NCI-H1436 treated with DMSO at 0.1 percent for 48 hours (cell line): ENCODE measurements at regions not wholly inside any gene's neighbourhood (a gene's known extent, or its start where the extent isn't known, plus 50 kb on each side); places are given as distances from the start of the nearest gene placed in this dataset.
A peak's percentile ranks its signal among the peaks of the same experiment; 100 is the strongest.
"Not testable (repeated sequence)": the region's sequence is repeated elsewhere in the genome, so short reads cannot be mapped to it uniquely, and the experiment has no call there.

Experiments used
- DNase-seq: peaks from one replicate; lab custom pipeline; 2025; lab: John Stamatoyannopoulos, UW

GRCh38 chr5:147081311-147081764 is 153.5 kb upstream of the STK32A start:
- no peak for DNase-seq

DNA sequence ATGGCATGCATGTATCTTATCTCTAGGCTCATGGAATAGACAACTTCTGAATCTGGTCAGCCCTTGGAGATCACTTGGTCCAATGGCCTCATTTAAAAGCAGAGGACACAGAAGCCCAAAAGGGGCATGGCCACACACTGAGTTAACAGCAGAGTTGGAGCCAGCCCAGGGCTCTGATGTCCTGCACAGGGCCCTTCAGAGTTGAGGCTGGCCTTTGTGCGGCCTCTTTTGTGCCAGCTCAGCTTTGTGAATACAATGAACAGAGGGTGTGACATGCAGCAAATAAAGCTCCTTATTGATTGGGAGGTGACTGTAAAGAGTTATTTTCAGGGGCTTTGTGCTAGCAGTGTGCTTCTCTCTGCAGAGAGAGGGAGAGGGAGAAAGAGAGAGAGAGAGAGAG is 150.1 kb upstream of the STK32A start:
- no peak for DNase-seq

- DNase-seq, result no peak
Measured at GRCh38 chr5:147085409-147085808, 149.4 kb upstream of the STK32A start.

GRCh38 chr5:147092044-147092443 is 142.8 kb upstream of the STK32A start:
- DNase-seq, result no peak

- DNase-seq, result no peak
Measured at GRCh38 chr5:147093138-147093537, 141.7 kb upstream of the STK32A start.

DNA sequence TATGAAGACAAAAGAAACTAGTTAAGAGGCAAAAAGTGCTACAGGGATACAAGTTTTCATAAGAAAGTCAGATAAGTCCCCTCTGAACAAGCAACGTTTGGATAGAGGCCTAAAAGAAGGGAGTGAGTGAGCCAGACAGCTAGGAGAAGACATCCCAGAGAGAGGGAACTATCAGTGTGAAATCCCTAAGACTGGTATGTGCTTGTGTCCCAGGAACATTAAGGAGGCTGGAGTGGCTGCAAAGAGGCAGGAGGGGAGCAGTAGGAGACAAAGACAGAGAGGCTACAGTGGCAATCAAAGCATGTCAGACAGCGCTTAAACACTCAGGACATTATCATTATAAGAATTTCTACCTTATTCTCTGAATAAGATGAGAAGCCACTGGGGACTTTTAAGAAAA is 139.1 kb upstream of the STK32A start:
- DNase-seq, result no peak

DNA sequence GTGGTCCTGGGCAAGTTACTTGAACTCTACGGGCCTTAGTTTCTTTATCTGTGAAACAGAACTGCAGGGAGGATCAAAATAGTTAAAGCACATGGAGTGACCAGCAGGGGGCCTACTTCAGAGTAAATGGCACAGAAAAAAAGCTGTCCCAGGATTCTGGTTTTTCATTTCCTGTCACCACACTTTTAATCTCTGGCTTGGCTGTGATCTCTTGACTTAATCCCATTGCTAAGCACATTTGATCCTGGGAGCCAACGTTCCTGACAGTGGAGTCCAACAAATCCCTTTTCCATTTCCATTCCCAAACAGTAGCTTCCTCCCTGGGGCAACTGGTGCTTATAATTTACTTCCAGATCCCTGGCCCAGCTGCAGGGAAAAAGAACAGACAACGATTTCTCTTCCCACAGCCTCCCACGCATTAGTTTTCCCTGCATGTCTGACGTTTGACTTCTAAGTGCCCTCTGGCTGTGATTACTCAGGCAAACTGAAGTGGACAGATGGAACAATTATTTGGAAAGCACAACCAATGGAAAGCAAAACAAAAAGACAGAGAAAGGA is 136.5 kb upstream of the STK32A start:
- DNase-seq, result no peak

GRCh38 chr5:147101659-147102369 is 133.0 kb upstream of the STK32A start:
- DNase-seq, result no peak

GRCh38 chr5:147112899-147113298 is 121.9 kb upstream of the STK32A start:
- DNase-seq, result no peak

- DNase-seq, result no peak
Measured at GRCh38 chr5:147113967-147114366, 120.9 kb upstream of the STK32A start.

- not testable (repeated sequence) for DNase-seq
Measured at GRCh38 chr5:147139759-147140158, 95.1 kb upstream of the STK32A start.

DNA sequence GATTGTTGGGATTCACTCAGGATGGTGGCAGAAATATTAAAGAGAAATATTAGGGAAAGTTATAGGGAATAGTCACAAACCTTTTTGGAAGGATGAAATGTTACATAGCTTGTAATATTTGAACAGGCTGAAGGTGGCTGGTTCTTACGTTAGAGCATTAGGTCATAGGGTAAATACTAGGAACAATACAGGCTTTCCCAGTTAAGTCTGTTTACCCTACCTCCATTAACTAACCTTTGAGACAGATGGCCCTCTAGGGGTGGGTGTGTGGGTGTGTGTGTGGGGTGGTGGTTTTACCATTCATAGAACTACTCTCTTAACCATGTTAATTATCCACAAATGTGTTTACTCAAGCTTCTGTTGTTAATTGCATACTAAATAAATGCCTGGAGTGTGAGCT is 94.3 kb upstream of the STK32A start:
- peak; percentile 6 for DNase-seq

GRCh38 chr5:147141580-147141979 is 93.2 kb upstream of the STK32A start:
- not testable (repeated sequence) for DNase-seq

DNA sequence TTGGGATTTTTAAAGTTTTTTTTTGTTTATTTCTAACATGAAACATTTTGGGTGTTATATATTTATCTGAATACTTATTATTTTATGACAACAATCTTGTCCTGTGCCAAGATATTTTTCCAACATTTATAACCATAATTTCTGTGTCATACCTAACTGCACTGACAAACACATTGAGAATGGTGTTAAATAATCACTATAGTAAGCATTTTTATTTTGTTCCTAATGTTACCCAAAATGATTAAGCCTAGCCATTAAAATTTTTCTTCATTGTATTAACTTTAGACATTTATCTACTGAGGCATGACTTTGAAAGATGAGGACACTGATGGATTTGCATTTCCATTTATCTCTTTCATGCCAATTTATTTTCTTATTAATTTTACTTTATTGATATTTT is 91.6 kb upstream of the STK32A start:
- DNase-seq, result no peak

DNA sequence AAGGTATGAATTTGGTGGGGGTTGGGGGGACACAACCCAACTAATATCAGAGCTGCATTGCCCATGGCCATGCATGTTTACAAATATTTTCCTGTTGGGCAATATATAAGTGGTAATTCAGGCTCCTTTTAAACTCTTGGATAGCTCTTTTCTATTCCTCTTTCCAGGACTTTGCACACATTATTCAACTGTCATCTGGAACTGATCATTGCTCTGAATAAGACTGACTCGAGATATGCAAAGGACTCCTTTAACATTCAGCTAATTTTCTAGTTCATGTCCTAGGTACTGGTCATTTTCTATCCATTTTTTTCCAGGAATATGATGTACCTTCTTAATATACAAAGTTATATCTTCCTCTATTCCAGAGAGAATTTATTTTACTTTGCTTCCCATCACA is 89.5 kb upstream of the STK32A start:
- no peak for DNase-seq

- no peak for DNase-seq
Measured at GRCh38 chr5:147148715-147149114, 86.1 kb upstream of the STK32A start.

DNA sequence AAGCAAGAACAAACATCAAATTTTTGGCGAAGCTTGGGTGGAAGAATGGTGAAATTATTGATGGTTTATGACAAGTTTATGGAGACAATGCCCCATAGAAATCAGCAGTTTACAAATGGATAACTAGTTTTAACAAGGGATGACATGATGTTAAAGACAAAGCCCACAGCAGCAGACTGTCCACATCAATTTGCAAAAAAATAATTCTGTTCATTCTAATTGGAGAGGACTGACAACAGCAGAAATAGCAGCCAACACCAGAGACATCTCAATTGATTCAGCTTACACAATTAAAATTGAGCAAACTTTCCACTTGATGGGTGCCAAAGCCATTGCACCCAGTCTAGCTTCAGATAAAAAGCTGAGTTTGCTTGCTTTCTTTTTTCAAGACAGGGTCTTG is 82.7 kb upstream of the STK32A start:
- no peak for DNase-seq

DNA sequence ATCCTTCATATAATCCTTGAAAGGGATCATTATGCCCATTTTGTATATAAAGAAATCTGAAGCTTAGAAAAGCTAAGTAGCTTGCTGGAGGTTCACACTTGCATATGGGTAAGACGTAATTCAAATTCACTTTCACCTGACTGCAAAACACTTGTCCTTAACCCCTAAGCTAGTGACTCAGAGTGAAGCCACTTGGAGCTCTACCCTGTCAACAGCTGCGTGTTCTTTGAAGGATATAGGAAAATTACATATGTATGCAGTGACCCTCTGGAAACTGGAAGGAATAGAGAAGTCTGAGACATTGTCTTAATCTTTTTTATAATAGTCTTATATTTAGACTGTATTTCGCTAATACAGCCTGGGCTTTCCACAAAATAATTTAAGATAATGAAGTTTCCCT is 80.0 kb upstream of the STK32A start:
- no peak for DNase-seq

DNA sequence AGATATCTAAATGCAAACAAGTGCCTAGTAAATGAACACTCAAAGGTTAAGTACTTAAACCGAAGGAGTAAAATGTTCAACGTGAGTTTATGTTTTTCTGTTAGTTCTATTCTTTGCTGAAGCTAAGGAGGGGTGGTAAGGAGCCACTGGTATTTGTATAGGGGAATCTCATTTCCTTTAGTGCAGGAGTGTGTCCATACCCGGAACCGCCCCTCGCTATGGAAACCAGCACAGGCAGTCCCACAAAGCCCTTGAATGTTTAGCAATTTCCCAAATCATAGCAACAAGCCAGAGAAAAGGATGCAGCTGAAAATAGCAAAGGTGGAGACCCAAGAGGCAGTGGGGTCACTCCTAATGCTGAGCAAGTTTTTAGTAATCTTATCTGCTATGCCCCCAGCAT is 78.8 kb upstream of the STK32A start:
- DNase-seq, result no peak

- no peak for DNase-seq
Measured at GRCh38 chr5:147160902-147161700, 73.7 kb upstream of the STK32A start.

- DNase-seq, result no peak
Measured at GRCh38 chr5:147162740-147163139, 72.1 kb upstream of the STK32A start.

DNA sequence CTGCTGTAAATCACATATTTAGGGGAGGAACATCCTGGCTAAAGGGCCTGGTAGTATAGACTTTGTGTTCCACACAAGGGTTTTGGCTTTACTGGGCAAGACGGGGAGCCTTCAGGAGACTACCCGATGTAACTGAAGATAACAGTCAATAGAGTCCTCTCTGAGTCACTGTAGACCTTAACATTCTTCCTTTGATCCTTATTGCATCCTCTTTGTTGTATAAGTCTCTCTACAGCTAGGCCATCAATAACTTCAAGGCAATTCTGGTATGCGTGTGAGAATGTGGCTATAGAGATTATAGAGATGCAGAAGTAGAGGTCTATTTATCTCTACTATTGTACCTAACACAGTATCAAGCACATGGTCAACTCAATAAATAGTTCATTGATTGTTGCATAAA is 67.3 kb upstream of the STK32A start:
- DNase-seq, result no peak
